Adrenal gland (tissue), 9 donors: ENCODE measurements at regions not wholly inside any gene's neighbourhood (a gene's known extent, or its start where the extent isn't known, plus 50 kb on each side); places are given as distances from the start of the nearest gene placed in this dataset.

ENCODE experiments used
- DNase-seq, 7 donors: peaks; one replicate each; pipeline ENCODE4 v3.0.0-alpha.2; 2019 to 2020
- H3K27ac ChIP-seq, 5 donors: fragments of 200-600 bp; sonication (generic) in 4 of 5; 1 replicate in 3 of 5; 2 replicates in 2 of 5; pipeline versions ENCODE4 v1.5.1 to v1.8.0; 2016 to 2020; ENCODE audit warnings: mild to moderate bottlenecking in 1 of 5
- H3K27me3 ChIP-seq: fragments of 200-600 bp; 2 replicates; pipeline ENCODE4 v1.8.0; 2021
- H3K36me3 ChIP-seq, 2 donors: fragments of 200-600 bp; replicated peaks in 1 of 2; 1 replicate in 1 of 2; 2 replicates in 1 of 2; pipeline versions ENCODE4 v1.5.1 to v1.8.0; 2018 to 2022
- H3K4me1 ChIP-seq, 2 donors: fragments of 200-600 bp; replicated peaks in 1 of 2; 1 replicate in 1 of 2; 2 replicates in 1 of 2; pipeline versions ENCODE4 v1.5.1 to v1.8.0; 2018 to 2021
- H3K4me3 ChIP-seq, 4 donors: fragments of 200-600 bp; sonication (generic) in 3 of 4; one replicate each; pipeline ENCODE4 v1.5.1; 2016 to 2018
- H3K9me3 ChIP-seq, 3 donors: fragments of 200-600 bp; sonication (generic) in 1 of 3; replicated peaks in 1 of 3; 1 replicate in 2 of 3; 2 replicates in 1 of 3; pipeline versions ENCODE4 v1.5.1 to v1.8.0; 2016 to 2021
- POLR2A ChIP-seq, 2 donors: fragments of 450-650 bp; IDR thresholded peaks; one replicate each; pipeline ENCODE4 v1.6.1; 2017; ENCODE audit warnings: antibody characterized with exemption in 2 of 2, mild to moderate bottlenecking in 2 of 2, moderate library complexity in 1 of 2
- WGBS, 4 donors: extraction: QIAGEN DNeasy Blood & Tissue Kit in 2 of 4; methylation state at CpG; one replicate each; pipeline versions ENCODE4 v1.1.5 to v1.1.7; 2013 to 2017; 5-methylcytosine and 5-hydroxymethylcytosine counted together
- intact Hi-C, 2 donors: fragments of 100-400 bp; cut with DNase I; formaldehyde crosslinking; loops; one replicate each; pipeline versions ENCODE4 v1.14.1 to v1.15.0; 2022 to 2023
- TF ChIP-seq, protein P1 (sequence below), 6 experiments: fragments of 450-650 bp in 4 of 6; fragments of 200-600 bp in 2 of 6; sonication (generic) in 1 of 6; IDR thresholded peaks; 1 replicate in 5 of 6; 2 replicates in 1 of 6; pipeline versions ENCODE4 v1.5.1 to v1.8.0; 2016 to 2021; ENCODE audit warnings: antibody characterized with exemption in 6 of 6, mild to moderate bottlenecking in 2 of 6, moderate library complexity in 1 of 6
- donor health status: healthy with polysubstance abuse.
- donor health status: Bipolar disorder and iron deficiency.
- donor health status: DM: yes; HTN: yes; CAD: no.
- donor health status: DM: no; HTN: no; CAD: no.
- donor health status: DM: no; HTN: no; CAD: no.

DNA sequence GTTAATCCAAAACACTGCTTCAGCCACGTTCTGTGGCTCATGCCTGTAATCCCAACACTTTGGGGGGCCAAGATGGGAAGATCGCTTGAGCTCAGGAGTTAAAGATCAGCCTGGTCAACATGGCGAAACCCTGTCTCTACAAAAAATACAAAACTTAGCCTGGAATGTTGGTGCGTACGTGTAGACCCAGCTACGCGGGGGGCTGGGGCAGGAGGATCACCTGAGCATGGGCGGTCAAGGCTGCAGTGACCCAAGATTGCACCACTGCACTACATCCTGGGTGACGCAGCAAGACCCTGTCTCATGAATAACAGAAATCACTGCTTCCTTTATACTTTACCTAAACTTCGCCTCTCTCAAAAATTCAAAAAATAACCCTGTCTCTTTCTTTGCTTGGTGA, 1325.0 kb upstream of the CADM2 start:
- no peaks in the 10 kb centered on the region for H3K4me1 ChIP-seq
- TF ChIP-seq, protein P1, sequence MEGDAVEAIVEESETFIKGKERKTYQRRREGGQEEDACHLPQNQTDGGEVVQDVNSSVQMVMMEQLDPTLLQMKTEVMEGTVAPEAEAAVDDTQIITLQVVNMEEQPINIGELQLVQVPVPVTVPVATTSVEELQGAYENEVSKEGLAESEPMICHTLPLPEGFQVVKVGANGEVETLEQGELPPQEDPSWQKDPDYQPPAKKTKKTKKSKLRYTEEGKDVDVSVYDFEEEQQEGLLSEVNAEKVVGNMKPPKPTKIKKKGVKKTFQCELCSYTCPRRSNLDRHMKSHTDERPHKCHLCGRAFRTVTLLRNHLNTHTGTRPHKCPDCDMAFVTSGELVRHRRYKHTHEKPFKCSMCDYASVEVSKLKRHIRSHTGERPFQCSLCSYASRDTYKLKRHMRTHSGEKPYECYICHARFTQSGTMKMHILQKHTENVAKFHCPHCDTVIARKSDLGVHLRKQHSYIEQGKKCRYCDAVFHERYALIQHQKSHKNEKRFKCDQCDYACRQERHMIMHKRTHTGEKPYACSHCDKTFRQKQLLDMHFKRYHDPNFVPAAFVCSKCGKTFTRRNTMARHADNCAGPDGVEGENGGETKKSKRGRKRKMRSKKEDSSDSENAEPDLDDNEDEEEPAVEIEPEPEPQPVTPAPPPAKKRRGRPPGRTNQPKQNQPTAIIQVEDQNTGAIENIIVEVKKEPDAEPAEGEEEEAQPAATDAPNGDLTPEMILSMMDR (IDR thresholded peaks at IDR 0.05): no peak
- TF ChIP-seq POLR2A (IDR thresholded peaks at IDR 0.05): no peak
- no peak for DNase-seq
- no peak overlapping the region for H3K27ac ChIP-seq
- WGBS, 4 donors: 68 to 91% (median 83%) methylated on average over 10 of the region's 10 CpGs
- intact Hi-C loops: no loop called here
- H3K4me3 ChIP-seq: no peak overlapping the region
- H3K9me3 ChIP-seq: no peaks in the 10 kb centered on the region
- no peaks in the 10 kb centered on the region for H3K36me3 ChIP-seq
- no peaks in the 10 kb centered on the region for H3K27me3 ChIP-seq

DNA sequence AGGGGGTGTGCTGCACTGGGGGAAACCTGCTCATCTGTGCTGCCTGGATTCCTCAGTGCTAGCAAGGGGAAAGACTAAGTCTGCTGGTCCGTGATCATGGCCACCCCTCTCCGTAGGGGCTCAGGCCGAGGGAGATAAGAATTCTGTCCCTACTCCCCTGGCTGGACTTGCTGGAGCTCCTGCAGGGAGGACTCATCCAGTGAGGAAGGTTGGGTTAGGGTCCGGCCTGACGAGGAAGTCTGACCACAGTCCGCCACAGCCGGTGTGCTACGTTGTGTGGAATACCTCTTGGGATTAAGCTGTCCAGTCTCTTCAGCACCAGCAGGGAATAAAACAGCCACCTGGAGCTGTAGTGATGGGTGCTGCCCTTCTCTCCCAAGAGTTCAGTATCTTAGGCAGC, 1309.1 kb upstream of the CADM2 start:
- Histone ChIP-seq H3K27me3 (no peaks in the 10 kb centered on the region), H3K4me3 (no peak overlapping the region), H3K4me1 (no peaks in the 10 kb centered on the region), H3K9me3 (no peaks in the 10 kb centered on the region), H3K27ac (no peak overlapping the region), H3K36me3 (no peaks in the 10 kb centered on the region)
- WGBS, 4 donors: 60 to 88% (median 82%) methylated on average over 1 to 8 of the region's 8 CpGs
- intact Hi-C loops: no loop called here
- TF ChIP-seq, protein P1 (IDR thresholded peaks at IDR 0.05): no peak
- no peak for TF ChIP-seq POLR2A (IDR thresholded peaks at IDR 0.05)
- no peak for DNase-seq

DNA sequence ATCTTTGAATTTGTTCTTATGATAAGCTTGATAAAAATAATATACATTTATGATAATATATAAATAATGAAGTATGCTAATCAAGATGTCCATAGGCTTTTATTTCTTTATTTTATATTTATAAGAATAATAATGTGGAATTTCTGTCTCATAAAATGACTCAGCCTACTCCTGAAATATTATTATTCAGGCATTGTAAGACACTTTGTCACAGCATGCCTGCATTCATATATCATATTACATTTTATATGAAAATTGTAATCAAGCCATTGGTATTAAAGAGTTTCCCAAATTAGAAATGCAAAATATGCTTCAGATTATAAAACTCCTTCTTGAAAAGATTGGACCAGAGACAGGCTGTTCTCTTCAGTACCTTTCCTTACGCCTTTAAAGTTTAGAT, 1303.7 kb upstream of the CADM2 start:
- intact Hi-C loops: no loop called here
- WGBS, 4 donors: 87 to 95% (median 90%) methylated on average over 1 of the region's 1 CpG
- no peaks in the 10 kb centered on the region for H3K4me1 ChIP-seq

DNA sequence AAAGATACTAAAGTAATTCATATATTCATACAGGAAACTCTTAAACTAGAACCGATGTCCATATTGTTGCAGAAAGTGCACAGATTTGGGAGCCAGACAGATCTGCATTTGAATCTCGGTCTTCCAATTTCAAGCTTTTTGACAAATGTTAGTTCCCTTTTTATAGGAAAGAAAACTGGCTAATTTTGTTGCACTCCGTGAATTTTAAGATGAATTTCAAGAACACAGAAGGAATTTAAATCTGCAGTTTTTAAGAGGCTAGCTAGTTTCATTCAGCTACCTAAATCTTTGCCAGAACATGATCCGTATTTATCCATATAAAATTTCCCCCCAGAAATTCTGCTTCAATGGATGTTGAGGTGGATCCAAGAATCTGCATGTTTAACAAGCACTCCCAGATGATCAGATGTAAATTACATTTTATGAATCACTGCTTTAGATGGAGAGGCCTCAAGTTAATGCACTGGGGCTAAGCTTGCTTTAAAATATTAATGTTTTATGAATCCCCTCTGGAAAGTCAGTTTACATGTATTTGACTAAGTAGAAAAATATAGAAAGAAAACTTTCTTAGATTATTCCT, 1296.3 kb upstream of the CADM2 start:
- WGBS, 4 donors: 72 to 80% (median 78%) methylated on average over 4 of the region's 4 CpGs
- intact Hi-C loops: no loop called here

More for the DNA sequence above, 1303.7 kb upstream of the CADM2 start:
- Histone ChIP-seq H3K4me3 (no peak overlapping the region), H3K27ac (no peak overlapping the region), H3K27me3 (no peaks in the 10 kb centered on the region), H3K36me3 (no peaks in the 10 kb centered on the region), H3K9me3 (no peaks in the 10 kb centered on the region)
- no peak for DNase-seq
- no peak for TF ChIP-seq POLR2A (IDR thresholded peaks at IDR 0.05)
- TF ChIP-seq, protein P1 (IDR thresholded peaks at IDR 0.05): no peak

More for the DNA sequence above, 1296.3 kb upstream of the CADM2 start:
- Histone ChIP-seq H3K4me3 (no peak overlapping the region), H3K27me3 (no peaks in the 10 kb centered on the region), H3K36me3 (no peaks in the 10 kb centered on the region), H3K4me1 (no peaks in the 10 kb centered on the region), H3K9me3 (no peaks in the 10 kb centered on the region), H3K27ac (no peak overlapping the region)
- TF ChIP-seq, protein P1 (IDR thresholded peaks at IDR 0.05): no peak
- TF ChIP-seq POLR2A (IDR thresholded peaks at IDR 0.05): no peak
- no peak for DNase-seq
